GM12801 (cell line): ENCODE measurements at regions not wholly inside any gene's neighbourhood (a gene's known extent, or its start where the extent isn't known, plus 50 kb on each side); places are given as distances from the start of the nearest gene placed in this dataset.

Experiments used
- TF ChIP-seq, protein P1 (sequence below): IDR thresholded peaks from one replicate; pipeline ENCODE4 v1.5.1; 2011; ENCODE audit warnings: control low read depth; ENCODE audit not compliant: insufficient read length; ENCODE audit errors: extremely low read depth

DNA sequence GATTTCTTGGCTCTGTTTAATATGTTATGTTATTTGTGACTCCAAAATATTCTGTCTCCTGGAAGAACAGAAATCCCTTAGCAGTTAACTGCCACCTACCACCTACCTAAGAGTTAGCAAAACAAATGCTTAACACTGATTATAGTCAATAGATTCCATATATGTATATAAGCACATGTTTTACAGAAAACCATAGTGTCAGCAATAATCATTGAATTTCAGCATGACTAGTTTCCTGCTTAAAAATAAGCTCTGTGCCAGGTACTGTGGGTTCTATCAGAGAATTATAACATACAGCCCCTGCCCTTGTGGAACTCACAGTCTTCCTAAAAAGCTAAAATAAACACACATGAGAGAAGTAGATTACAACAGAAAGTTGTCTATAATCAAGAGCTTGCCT is 561.9 kb upstream of the CAMK1G start:
- TF ChIP-seq, protein P1, sequence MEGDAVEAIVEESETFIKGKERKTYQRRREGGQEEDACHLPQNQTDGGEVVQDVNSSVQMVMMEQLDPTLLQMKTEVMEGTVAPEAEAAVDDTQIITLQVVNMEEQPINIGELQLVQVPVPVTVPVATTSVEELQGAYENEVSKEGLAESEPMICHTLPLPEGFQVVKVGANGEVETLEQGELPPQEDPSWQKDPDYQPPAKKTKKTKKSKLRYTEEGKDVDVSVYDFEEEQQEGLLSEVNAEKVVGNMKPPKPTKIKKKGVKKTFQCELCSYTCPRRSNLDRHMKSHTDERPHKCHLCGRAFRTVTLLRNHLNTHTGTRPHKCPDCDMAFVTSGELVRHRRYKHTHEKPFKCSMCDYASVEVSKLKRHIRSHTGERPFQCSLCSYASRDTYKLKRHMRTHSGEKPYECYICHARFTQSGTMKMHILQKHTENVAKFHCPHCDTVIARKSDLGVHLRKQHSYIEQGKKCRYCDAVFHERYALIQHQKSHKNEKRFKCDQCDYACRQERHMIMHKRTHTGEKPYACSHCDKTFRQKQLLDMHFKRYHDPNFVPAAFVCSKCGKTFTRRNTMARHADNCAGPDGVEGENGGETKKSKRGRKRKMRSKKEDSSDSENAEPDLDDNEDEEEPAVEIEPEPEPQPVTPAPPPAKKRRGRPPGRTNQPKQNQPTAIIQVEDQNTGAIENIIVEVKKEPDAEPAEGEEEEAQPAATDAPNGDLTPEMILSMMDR: no peak

DNA sequence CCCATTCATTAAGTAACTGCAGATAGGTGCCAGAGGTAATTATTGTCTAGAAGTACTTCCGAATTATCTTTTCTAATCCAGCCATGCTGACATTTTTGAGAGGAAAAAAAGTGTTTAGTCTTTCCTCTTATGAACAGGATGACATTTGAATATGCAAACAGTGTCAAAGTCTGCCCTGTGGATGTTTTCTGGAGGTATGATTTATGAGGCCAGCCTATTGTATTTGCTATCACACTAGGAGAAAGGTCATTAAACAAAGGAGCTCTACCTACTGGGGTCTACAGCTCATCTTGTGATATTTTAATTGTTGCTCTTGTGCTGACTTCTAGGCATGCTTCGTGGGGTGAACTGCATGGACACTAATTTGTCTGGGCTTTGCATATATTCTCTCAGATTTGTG is 559.7 kb upstream of the CAMK1G start:
- TF ChIP-seq, protein P1: no peak

DNA sequence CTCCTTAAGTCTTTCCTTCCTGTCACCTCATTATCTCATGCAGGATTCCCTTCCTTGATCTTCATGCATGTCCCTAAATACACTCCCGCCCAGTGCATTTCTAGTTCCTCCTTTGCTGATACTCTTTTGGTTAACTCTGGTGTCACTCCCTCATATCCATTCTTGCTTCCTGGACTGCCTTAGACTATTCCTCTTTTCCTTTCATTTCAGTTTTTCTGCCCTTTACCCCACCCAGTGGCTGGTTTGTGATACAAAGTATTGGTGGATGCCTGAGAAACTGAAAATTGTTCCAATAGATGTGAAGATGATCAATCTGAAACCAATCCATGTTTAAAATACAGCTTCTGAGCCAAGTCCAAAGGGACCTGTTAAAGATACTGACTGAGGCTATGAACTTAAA is 553.8 kb upstream of the CAMK1G start:
- TF ChIP-seq, protein P1: no peak

DNA sequence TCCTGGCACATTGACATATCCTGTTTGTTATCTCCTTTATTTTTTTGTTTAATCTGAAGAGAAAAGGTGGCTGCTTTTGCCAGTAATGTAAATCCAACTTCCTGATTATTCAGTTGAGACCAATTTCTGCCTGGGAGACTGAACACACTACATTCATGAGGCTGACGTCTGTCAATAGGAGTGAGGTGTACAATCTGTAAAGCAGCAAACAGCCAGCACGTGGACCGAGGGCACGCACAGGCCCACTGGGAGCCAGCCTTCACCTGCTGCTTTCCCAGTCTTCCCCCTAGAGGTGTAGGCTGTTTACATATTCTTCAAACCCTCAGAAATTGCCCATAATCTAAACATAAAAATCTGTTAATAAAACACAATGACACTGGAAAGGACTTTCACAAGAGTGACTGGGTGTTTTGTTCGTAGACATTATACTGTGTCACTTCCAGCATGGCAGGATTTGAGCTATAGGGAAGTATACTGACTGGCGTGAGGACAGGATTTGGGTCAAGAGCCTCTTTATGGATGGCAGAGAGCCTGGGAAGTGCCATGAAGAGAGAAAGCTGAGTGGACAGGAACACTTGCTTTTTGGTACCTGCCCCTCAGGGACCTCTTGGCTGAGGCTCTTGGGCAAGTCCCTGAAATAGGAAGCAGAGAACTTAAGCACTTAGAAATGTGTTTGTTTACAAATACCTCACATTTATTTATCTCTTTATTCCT is 552.9 kb upstream of the CAMK1G start:
- TF ChIP-seq, protein P1: no peak

DNA sequence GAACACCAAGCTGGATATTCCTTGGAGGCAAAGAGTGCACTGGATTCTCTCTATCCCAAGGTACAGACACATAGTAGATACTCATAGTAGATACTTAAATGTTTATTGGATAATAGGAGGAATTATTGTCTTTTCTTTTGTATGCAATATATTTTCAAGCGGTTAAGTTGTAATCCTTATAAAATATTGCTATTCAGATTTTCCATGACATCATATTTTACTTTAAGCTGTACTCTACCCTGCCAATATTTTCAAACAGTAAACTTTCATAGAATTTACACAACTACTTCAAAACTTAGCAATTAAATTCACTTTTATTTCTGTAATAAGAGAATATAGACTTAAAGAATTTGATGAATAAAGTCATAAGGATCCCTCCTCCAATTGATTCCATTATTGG is 546.5 kb upstream of the CAMK1G start:
- TF ChIP-seq, protein P1: no peak

DNA sequence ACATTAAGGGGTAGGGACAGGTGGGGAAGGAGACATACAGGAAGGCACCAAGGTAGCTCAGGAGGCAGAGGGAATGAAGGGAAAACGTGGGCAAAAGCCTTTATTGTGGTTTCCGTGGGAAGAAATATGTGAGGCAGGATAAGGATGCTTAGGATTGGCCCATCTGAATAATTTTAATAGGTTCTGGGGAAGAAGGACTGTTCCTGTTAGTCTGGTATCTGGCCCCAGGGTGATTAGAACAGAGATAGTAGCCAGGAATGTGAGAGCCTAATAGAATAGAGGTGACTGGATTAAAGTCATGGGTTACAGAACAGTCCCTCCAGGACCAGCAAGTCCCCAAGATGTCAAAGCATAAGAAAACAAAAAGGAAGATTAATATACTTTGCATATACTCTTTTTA is 545.2 kb upstream of the CAMK1G start:
- TF ChIP-seq, protein P1: no peak

DNA sequence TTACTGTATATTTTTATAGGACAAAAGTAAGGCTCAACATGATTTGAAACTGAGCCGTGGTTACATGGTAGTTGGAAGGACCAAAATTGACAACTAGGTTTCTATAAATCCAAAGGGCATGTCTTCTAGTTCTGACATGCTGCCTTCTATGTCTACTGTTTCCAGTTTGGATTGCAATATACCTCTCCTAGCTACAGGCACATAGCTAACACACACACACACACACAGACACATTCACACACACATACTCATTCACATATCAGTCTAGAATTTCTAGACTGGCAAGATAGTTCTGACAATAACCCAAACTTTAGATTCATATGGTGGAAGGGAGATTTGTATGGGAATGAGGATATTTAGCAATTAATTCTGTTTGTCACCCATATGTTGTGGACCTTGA is 544.8 kb upstream of the CAMK1G start:
- TF ChIP-seq, protein P1: no peak
